ENCODE measurements at regions not wholly inside any gene's neighbourhood (a gene's known extent, or its start where the extent isn't known, plus 50 kb on each side); places are given as distances from the start of the nearest gene placed in this dataset.

GRCh38 chr18:8963876-8964275 is 138.6 kb upstream of the NDUFV2 start:
- FAIRE-seq, result no peak
- DNase-seq (ENCODE audit: insufficient read length, low spot score), result no peak

GRCh38 chr18:8965398-8965797 is 137.1 kb upstream of the NDUFV2 start:
- FAIRE-seq, result no peak
- no peak for TF ChIP-seq TAF1 (IDR thresholded peaks at IDR 0.05; ENCODE audit: low read depth, low read length)
- TF ChIP-seq PAX5 (IDR thresholded peaks at IDR 0.05; ENCODE audit: insufficient read depth, low read length, severe bottlenecking), result no peak
- no peak for TF ChIP-seq POLR2AphosphoS5 (IDR thresholded peaks at IDR 0.05; ENCODE audit: low read depth, low read length)
- TF ChIP-seq POU2F2 (IDR thresholded peaks at IDR 0.05; ENCODE audit: low read depth, low read length), result no peak
- no peak for TF ChIP-seq POLR2A (IDR thresholded peaks at IDR 0.05; ENCODE audit: low read depth, low read length)
- TF ChIP-seq SPI1 (IDR thresholded peaks at IDR 0.05; ENCODE audit: low read depth, low read length), result no peak
- DNase-seq (ENCODE audit: insufficient read length, low spot score), result no peak

More at GRCh38 chr18:8963876-8964275, 138.6 kb upstream of the NDUFV2 start:
- no peak for TF ChIP-seq PAX5 (IDR thresholded peaks at IDR 0.05; ENCODE audit: insufficient read depth, low read length, severe bottlenecking)
- TF ChIP-seq SPI1 (IDR thresholded peaks at IDR 0.05; ENCODE audit: low read depth, low read length), result no peak
- no peak for TF ChIP-seq POU2F2 (IDR thresholded peaks at IDR 0.05; ENCODE audit: low read depth, low read length)
- no peak for TF ChIP-seq POLR2AphosphoS5 (IDR thresholded peaks at IDR 0.05; ENCODE audit: low read depth, low read length)
- no peak for TF ChIP-seq POLR2A (IDR thresholded peaks at IDR 0.05; ENCODE audit: low read depth, low read length)
- TF ChIP-seq TAF1 (IDR thresholded peaks at IDR 0.05; ENCODE audit: low read depth, low read length), result no peak

- no peak for DNase-seq (ENCODE audit: insufficient read length, low spot score)
- TF ChIP-seq SPI1 (IDR thresholded peaks at IDR 0.05; ENCODE audit: low read depth, low read length) (no peak), POLR2A (IDR thresholded peaks at IDR 0.05; ENCODE audit: low read depth, low read length) (no peak), POLR2AphosphoS5 (IDR thresholded peaks at IDR 0.05; ENCODE audit: low read depth, low read length) (no peak), PAX5 (IDR thresholded peaks at IDR 0.05; ENCODE audit: insufficient read depth, low read length, severe bottlenecking) (no peak), TAF1 (IDR thresholded peaks at IDR 0.05; ENCODE audit: low read depth, low read length) (no peak), POU2F2 (IDR thresholded peaks at IDR 0.05; ENCODE audit: low read depth, low read length) (no peak)
- FAIRE-seq, result peak; percentile 13
These were observed 135.7 kb upstream of the NDUFV2 start for GRCh38 chr18:8966821-8967220.

GRCh38 chr18:8967573-8967972 is 134.9 kb upstream of the NDUFV2 start:
- DNase-seq (ENCODE audit: insufficient read length, low spot score) (peak; percentile 26), FAIRE-seq (peak; percentile 82)
- TF ChIP-seq TAF1 (IDR thresholded peaks at IDR 0.05; ENCODE audit: low read depth, low read length) (no peak), POLR2AphosphoS5 (IDR thresholded peaks at IDR 0.05; ENCODE audit: low read depth, low read length) (no peak), POU2F2 (IDR thresholded peaks at IDR 0.05; ENCODE audit: low read depth, low read length) (no peak), SPI1 (IDR thresholded peaks at IDR 0.05; ENCODE audit: low read depth, low read length) (no peak)

- TF ChIP-seq POLR2AphosphoS5 (IDR thresholded peaks at IDR 0.05; ENCODE audit: low read depth, low read length) (no peak), POU2F2 (IDR thresholded peaks at IDR 0.05; ENCODE audit: low read depth, low read length) (no peak), PAX5 (IDR thresholded peaks at IDR 0.05; ENCODE audit: insufficient read depth, low read length, severe bottlenecking) (no peak), POLR2A (IDR thresholded peaks at IDR 0.05; ENCODE audit: low read depth, low read length) (no peak), SPI1 (IDR thresholded peaks at IDR 0.05; ENCODE audit: low read depth, low read length) (no peak), TAF1 (IDR thresholded peaks at IDR 0.05; ENCODE audit: low read depth, low read length) (no peak)
- FAIRE-seq (no peak), DNase-seq (ENCODE audit: insufficient read length, low spot score) (no peak)
These were observed 132.7 kb upstream of the NDUFV2 start for GRCh38 chr18:8969639-8970390.

GRCh38 chr18:8970843-8971242 is 131.7 kb upstream of the NDUFV2 start:
- no peak for FAIRE-seq

GRCh38 chr18:8972116-8972515 is 130.4 kb upstream of the NDUFV2 start:
- no peak for FAIRE-seq
- TF ChIP-seq PAX5 (IDR thresholded peaks at IDR 0.05; ENCODE audit: insufficient read depth, low read length, severe bottlenecking) (no peak), SPI1 (IDR thresholded peaks at IDR 0.05; ENCODE audit: low read depth, low read length) (no peak), POU2F2 (IDR thresholded peaks at IDR 0.05; ENCODE audit: low read depth, low read length) (no peak), POLR2A (IDR thresholded peaks at IDR 0.05; ENCODE audit: low read depth, low read length) (no peak), TAF1 (IDR thresholded peaks at IDR 0.05; ENCODE audit: low read depth, low read length) (no peak), POLR2AphosphoS5 (IDR thresholded peaks at IDR 0.05; ENCODE audit: low read depth, low read length) (no peak)
- DNase-seq (ENCODE audit: insufficient read length, low spot score), result no peak

More at GRCh38 chr18:8970843-8971242, 131.7 kb upstream of the NDUFV2 start:
- TF ChIP-seq POU2F2 (IDR thresholded peaks at IDR 0.05; ENCODE audit: low read depth, low read length) (no peak), POLR2AphosphoS5 (IDR thresholded peaks at IDR 0.05; ENCODE audit: low read depth, low read length) (no peak), SPI1 (IDR thresholded peaks at IDR 0.05; ENCODE audit: low read depth, low read length) (no peak), POLR2A (IDR thresholded peaks at IDR 0.05; ENCODE audit: low read depth, low read length) (no peak), TAF1 (IDR thresholded peaks at IDR 0.05; ENCODE audit: low read depth, low read length) (no peak), PAX5 (IDR thresholded peaks at IDR 0.05; ENCODE audit: insufficient read depth, low read length, severe bottlenecking) (no peak)
- DNase-seq (ENCODE audit: insufficient read length, low spot score), result no peak

- DNase-seq (ENCODE audit: insufficient read length, low spot score) (no peak), FAIRE-seq (no peak)
- no peak for TF ChIP-seq POLR2AphosphoS5 (IDR thresholded peaks at IDR 0.05; ENCODE audit: low read depth, low read length)
- no peak for TF ChIP-seq SPI1 (IDR thresholded peaks at IDR 0.05; ENCODE audit: low read depth, low read length)
- no peak for TF ChIP-seq TAF1 (IDR thresholded peaks at IDR 0.05; ENCODE audit: low read depth, low read length)
- TF ChIP-seq POU2F2 (IDR thresholded peaks at IDR 0.05; ENCODE audit: low read depth, low read length), result no peak
- no peak for TF ChIP-seq POLR2A (IDR thresholded peaks at IDR 0.05; ENCODE audit: low read depth, low read length)
- TF ChIP-seq PAX5 (IDR thresholded peaks at IDR 0.05; ENCODE audit: insufficient read depth, low read length, severe bottlenecking), result no peak
These were observed 128.2 kb upstream of the NDUFV2 start for GRCh38 chr18:8974279-8974678.

GRCh38 chr18:8974696-8975095 is 127.8 kb upstream of the NDUFV2 start:
- DNase-seq (ENCODE audit: insufficient read length, low spot score) (no peak), FAIRE-seq (no peak)
- no peak for TF ChIP-seq POU2F2 (IDR thresholded peaks at IDR 0.05; ENCODE audit: low read depth, low read length)
- no peak for TF ChIP-seq POLR2A (IDR thresholded peaks at IDR 0.05; ENCODE audit: low read depth, low read length)
- TF ChIP-seq SPI1 (IDR thresholded peaks at IDR 0.05; ENCODE audit: low read depth, low read length), result no peak
- no peak for TF ChIP-seq TAF1 (IDR thresholded peaks at IDR 0.05; ENCODE audit: low read depth, low read length)
- no peak for TF ChIP-seq PAX5 (IDR thresholded peaks at IDR 0.05; ENCODE audit: insufficient read depth, low read length, severe bottlenecking)
- no peak for TF ChIP-seq POLR2AphosphoS5 (IDR thresholded peaks at IDR 0.05; ENCODE audit: low read depth, low read length)
